ENCODE measurements at regions not wholly inside any gene's neighbourhood (a gene's known extent, or its start where the extent isn't known, plus 50 kb on each side); places are given as distances from the start of the nearest gene placed in this dataset.
A peak's percentile ranks its signal among the peaks of the same experiment; 100 is the strongest.
"Not testable (repeated sequence)": the region's sequence is repeated elsewhere in the genome, so short reads cannot be mapped to it uniquely, and the experiment has no call there.

GRCh38 chr1:173328961-173329360 lies 121.8 kb upstream of the TNFSF4 start:
- ATAC-seq (ENCODE audit: low read depth) (no peak), DNase-seq (no peak)
- H3K9me3 Mint-ChIP-seq: no peaks in the 10 kb centered on the region
- H3K36me3 Mint-ChIP-seq (ENCODE audit: low read depth): no peaks in the 10 kb centered on the region
- peaks cover 37% of the 10 kb centered on the region for H3K4me1 Mint-ChIP-seq
- intact Hi-C loops (cut with micrococcal nuclease): no loop called here
- no peaks in the 10 kb centered on the region for H3K27me3 Mint-ChIP-seq
- ChIA-PET CTCF (no interaction called here), POLR2A (no interaction called here)
- no peak for TF ChIP-seq CTCF (IDR thresholded peaks at IDR 0.05)
- no peak overlapping the region for H3K4me3 Mint-ChIP-seq
- H3K27ac Mint-ChIP-seq: no peak overlapping the region

- ATAC-seq (ENCODE audit: low read depth) (no peak), DNase-seq (no peak)
- ChIA-PET POLR2A (interaction anchor here (1.1 kb wide), 1 partner anchor 82 kb away, joined by 3 read pairs; no protein-coding TSS in a partner anchor), CTCF (no interaction called here)
- Mint-ChIP-seq H3K9me3 (no peaks in the 10 kb centered on the region), H3K27me3 (no peaks in the 10 kb centered on the region), H3K36me3 (ENCODE audit: low read depth) (no peaks in the 10 kb centered on the region), H3K4me3 (no peak overlapping the region), H3K27ac (no peak overlapping the region), H3K4me1 (peaks cover 37% of the 10 kb centered on the region)
- no peak for TF ChIP-seq CTCF (IDR thresholded peaks at IDR 0.05)
- intact Hi-C loops (cut with micrococcal nuclease): no loop called here
These were observed 122.6 kb upstream of the TNFSF4 start for GRCh38 chr1:173329726-173330125.

- no peak for ATAC-seq (ENCODE audit: low read depth)
- CTCF ChIA-PET: no interaction called here
- intact Hi-C loops (cut with micrococcal nuclease): no loop called here
These were observed 123.2 kb upstream of the TNFSF4 start for GRCh38 chr1:173330149-173330951.

GRCh38 chr1:173330952-173331548 lies 123.9 kb upstream of the TNFSF4 start:
- DNase-seq; H3K36me3 Mint-ChIP-seq (ENCODE audit: low read depth); H3K9me3 Mint-ChIP-seq; intact Hi-C loops (cut with micrococcal nuclease); H3K27me3 Mint-ChIP-seq: not testable (repeated sequence)
- ATAC-seq (ENCODE audit: low read depth): peak; percentile 31
- peak overlapping the region; percentile 68 for H3K27ac Mint-ChIP-seq
- POLR2A ChIA-PET: interaction anchor here (1.1 to 1.5 kb wide), 3 partner anchors 80 to 87 kb away, joined by 3 to 9 read pairs (median 6); no protein-coding TSS in a partner anchor
- H3K4me3 Mint-ChIP-seq: peak overlapping the region; percentile 62
- CTCF ChIA-PET: interaction anchor here (0.6 to 1.2 kb wide), 4 partner anchors 76 to 129 kb away, joined by 3 to 5 read pairs (median 4); no protein-coding TSS in a partner anchor
- peaks cover 37% of the 10 kb centered on the region for H3K4me1 Mint-ChIP-seq

More at GRCh38 chr1:173330149-173330951, 123.2 kb upstream of the TNFSF4 start:
- no peak for DNase-seq
- Mint-ChIP-seq H3K27me3 (no peaks in the 10 kb centered on the region), H3K27ac (peak overlapping the region; percentile 68), H3K36me3 (ENCODE audit: low read depth) (no peaks in the 10 kb centered on the region), H3K9me3 (no peaks in the 10 kb centered on the region), H3K4me1 (peaks cover 37% of the 10 kb centered on the region), H3K4me3 (peak overlapping the region; percentile 62)
- TF ChIP-seq CTCF (IDR thresholded peaks at IDR 0.05): no peak
- POLR2A ChIA-PET: interaction anchor here (1.1 kb wide), 1 partner anchor 81 kb away, joined by 3 read pairs; no protein-coding TSS in a partner anchor

- POLR2A ChIA-PET: interaction anchor here (1.1 to 1.5 kb wide), 3 partner anchors 79 to 513 kb away, joined by 3 to 9 read pairs (median 6); no protein-coding TSS in a partner anchor
- ATAC-seq (ENCODE audit: low read depth): peak; percentile 28
These were observed 124.9 kb upstream of the TNFSF4 start for GRCh38 chr1:173332026-173332425.

More at GRCh38 chr1:173332026-173332425, 124.9 kb upstream of the TNFSF4 start:
- H3K27me3 Mint-ChIP-seq: no peaks in the 10 kb centered on the region
- no peaks in the 10 kb centered on the region for H3K9me3 Mint-ChIP-seq
- peaks cover 37% of the 10 kb centered on the region for H3K4me1 Mint-ChIP-seq
- no peak for DNase-seq
- intact Hi-C loops (cut with micrococcal nuclease): loop anchor here (2.0 kb wide), 1 partner anchor 79 kb away; no protein-coding TSS in a partner anchor
- H3K36me3 Mint-ChIP-seq (ENCODE audit: low read depth): no peaks in the 10 kb centered on the region
- no peak overlapping the region for H3K4me3 Mint-ChIP-seq
- H3K27ac Mint-ChIP-seq: peak overlapping the region; percentile 68
- TF ChIP-seq CTCF (IDR thresholded peaks at IDR 0.05): no peak
- CTCF ChIA-PET: interaction anchor here (0.9 to 1.2 kb wide), 3 partner anchors 75 to 129 kb away, joined by 3 to 5 read pairs (median 4); no protein-coding TSS in a partner anchor

All from activated B cell treated with CpG ODN at 0.5 μM for 24 hours (primary cell).